ENCODE measurements at regions not wholly inside any gene's neighbourhood (a gene's known extent, or its start where the extent isn't known, plus 50 kb on each side); places are given as distances from the start of the nearest gene placed in this dataset.

DNA sequence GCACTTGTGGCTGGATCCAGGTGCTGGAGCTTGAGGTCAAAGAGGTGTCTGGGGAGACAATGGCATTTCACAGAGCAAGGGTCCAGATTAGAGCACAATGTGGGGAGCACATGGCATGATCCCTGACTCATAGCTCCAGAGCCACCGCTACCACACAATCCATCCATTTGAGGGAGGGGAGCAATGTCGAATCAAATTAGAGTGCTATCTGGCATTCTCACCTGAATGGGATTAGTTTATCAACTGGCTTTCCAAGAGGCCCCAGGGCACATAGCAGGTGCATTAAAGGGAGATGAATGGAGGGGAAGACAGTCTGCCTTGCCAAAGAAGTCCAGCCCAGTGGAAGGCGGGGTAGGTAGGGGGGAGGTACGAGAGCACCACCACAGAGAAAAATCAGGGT, 194.4 kb upstream of the GPR12 start:
- no peak for TF ChIP-seq FOXP2 (optimal IDR thresholded peaks at IDR 0.05; ENCODE audit: borderline replicate concordance, extremely low read depth, extremely low read length, insufficient read depth)
- no peak for TF ChIP-seq SIN3A (IDR thresholded peaks at IDR 0.05; ENCODE audit: borderline replicate concordance, insufficient read depth, low read length)
- TF ChIP-seq, protein P1, sequence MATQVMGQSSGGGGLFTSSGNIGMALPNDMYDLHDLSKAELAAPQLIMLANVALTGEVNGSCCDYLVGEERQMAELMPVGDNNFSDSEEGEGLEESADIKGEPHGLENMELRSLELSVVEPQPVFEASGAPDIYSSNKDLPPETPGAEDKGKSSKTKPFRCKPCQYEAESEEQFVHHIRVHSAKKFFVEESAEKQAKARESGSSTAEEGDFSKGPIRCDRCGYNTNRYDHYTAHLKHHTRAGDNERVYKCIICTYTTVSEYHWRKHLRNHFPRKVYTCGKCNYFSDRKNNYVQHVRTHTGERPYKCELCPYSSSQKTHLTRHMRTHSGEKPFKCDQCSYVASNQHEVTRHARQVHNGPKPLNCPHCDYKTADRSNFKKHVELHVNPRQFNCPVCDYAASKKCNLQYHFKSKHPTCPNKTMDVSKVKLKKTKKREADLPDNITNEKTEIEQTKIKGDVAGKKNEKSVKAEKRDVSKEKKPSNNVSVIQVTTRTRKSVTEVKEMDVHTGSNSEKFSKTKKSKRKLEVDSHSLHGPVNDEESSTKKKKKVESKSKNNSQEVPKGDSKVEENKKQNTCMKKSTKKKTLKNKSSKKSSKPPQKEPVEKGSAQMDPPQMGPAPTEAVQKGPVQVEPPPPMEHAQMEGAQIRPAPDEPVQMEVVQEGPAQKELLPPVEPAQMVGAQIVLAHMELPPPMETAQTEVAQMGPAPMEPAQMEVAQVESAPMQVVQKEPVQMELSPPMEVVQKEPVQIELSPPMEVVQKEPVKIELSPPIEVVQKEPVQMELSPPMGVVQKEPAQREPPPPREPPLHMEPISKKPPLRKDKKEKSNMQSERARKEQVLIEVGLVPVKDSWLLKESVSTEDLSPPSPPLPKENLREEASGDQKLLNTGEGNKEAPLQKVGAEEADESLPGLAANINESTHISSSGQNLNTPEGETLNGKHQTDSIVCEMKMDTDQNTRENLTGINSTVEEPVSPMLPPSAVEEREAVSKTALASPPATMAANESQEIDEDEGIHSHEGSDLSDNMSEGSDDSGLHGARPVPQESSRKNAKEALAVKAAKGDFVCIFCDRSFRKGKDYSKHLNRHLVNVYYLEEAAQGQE (IDR thresholded peaks at IDR 0.05; ENCODE audit: insufficient read depth in 1 of 2, low read depth in 2 of 2, low read length in 2 of 2), result no peak
- no peak for TF ChIP-seq TAF1 (IDR thresholded peaks at IDR 0.05; ENCODE audit: borderline replicate concordance, insufficient read depth, low read length)
- no peak for TF ChIP-seq POLR2AphosphoS5 (IDR thresholded peaks at IDR 0.05; ENCODE audit: low read depth, low read length)

DNA sequence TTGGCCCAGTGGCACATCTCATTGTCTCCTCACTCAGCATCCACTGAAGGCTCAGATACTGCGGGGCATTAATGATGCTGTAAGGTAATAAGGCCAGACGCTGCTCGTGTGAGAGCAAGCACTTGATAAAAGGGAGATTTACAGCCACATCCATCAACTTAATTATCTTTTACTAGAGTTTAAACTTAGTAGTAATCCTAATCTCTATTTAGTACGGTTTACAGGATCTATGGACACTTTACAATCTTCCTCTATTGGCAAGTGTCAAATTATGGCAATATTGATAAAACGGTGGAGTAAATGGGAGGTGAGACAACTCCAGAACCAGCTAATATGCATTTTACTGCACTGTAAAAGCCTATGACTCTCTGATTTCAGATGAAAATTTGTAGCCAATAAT, 192.7 kb upstream of the GPR12 start:
- TF ChIP-seq POLR2AphosphoS5 (IDR thresholded peaks at IDR 0.05; ENCODE audit: low read depth, low read length) (no peak), SIN3A (IDR thresholded peaks at IDR 0.05; ENCODE audit: borderline replicate concordance, insufficient read depth, low read length) (no peak), TAF1 (IDR thresholded peaks at IDR 0.05; ENCODE audit: borderline replicate concordance, insufficient read depth, low read length) (no peak), FOXP2 (optimal IDR thresholded peaks at IDR 0.05; ENCODE audit: borderline replicate concordance, extremely low read depth, extremely low read length, insufficient read depth) (no peak)
- TF ChIP-seq, protein P1 (IDR thresholded peaks at IDR 0.05; ENCODE audit: insufficient read depth in 1 of 2, low read depth in 2 of 2, low read length in 2 of 2), result no peak

DNA sequence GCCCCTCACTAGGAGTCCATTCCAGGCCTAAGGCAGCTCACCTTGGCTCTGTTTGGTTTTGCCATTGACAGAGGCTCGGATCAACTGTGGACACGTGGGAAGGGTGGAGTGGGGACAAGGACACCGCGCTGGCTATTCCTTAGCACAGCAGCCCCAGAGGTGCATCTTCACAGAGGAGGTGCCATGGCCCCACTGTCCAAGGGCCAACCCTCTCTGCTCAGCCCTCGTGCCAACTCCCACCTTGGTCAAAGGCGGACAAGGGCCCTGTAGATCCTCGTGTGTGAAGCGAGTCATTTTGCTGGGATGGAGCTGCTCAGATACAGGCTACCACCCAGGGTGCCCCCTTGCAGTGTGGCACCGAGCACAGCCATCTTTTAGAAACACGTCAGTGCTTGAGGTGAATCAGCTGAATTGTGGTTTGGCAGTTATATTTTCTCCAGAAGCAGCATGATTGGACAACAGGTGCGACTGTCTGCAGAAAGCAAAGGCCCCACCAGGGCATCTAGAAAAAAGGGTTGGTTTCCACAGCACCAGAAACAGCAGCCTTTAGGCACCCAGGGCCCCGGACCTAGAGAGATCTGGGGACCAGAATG, 192.1 kb upstream of the GPR12 start:
- TF ChIP-seq FOXP2 (optimal IDR thresholded peaks at IDR 0.05; ENCODE audit: borderline replicate concordance, extremely low read depth, extremely low read length, insufficient read depth) (no peak), SIN3A (IDR thresholded peaks at IDR 0.05; ENCODE audit: borderline replicate concordance, insufficient read depth, low read length) (no peak), POLR2AphosphoS5 (IDR thresholded peaks at IDR 0.05; ENCODE audit: low read depth, low read length) (no peak), TAF1 (IDR thresholded peaks at IDR 0.05; ENCODE audit: borderline replicate concordance, insufficient read depth, low read length) (no peak)
- TF ChIP-seq, protein P1 (IDR thresholded peaks at IDR 0.05; ENCODE audit: insufficient read depth in 1 of 2, low read depth in 2 of 2, low read length in 2 of 2), result no peak

DNA sequence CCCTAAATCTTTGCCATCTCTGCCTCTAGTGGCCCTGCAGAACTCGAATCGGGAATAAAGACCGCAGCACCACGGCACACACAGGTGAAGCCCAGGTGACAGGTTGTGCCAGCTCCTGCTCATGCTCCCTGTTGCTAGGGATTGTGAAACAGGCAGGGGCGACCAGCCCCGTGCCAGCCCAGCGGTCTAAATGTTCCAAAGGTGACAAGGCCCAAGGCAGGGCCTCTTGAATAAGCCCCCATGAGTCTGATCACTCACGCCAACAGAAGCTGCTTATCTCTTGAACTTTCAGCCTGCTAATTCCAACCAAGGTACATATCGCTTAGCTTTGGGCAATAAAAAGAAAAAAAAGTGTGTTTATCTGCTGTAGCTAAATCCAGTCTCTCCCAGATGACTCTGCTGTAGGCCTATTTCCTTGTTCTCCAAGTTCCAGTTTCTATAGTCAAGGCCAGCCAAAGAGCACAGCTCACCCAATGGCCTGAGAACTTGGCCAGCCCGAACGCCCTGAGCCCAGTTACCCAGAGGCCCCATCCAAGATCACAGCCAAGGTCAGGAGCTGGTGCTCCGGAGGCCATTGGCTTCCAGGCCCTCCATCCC, 191.1 kb upstream of the GPR12 start:
- TF ChIP-seq, protein P1 (IDR thresholded peaks at IDR 0.05; ENCODE audit: insufficient read depth in 1 of 2, low read depth in 2 of 2, low read length in 2 of 2), result no peak
- TF ChIP-seq POLR2AphosphoS5 (IDR thresholded peaks at IDR 0.05; ENCODE audit: low read depth, low read length) (no peak), TAF1 (IDR thresholded peaks at IDR 0.05; ENCODE audit: borderline replicate concordance, insufficient read depth, low read length) (no peak), FOXP2 (optimal IDR thresholded peaks at IDR 0.05; ENCODE audit: borderline replicate concordance, extremely low read depth, extremely low read length, insufficient read depth) (no peak), SIN3A (IDR thresholded peaks at IDR 0.05; ENCODE audit: borderline replicate concordance, insufficient read depth, low read length) (no peak)
